ENCODE measurements at regions not wholly inside any gene's neighbourhood (a gene's known extent, or its start where the extent isn't known, plus 50 kb on each side); places are given as distances from the start of the nearest gene placed in this dataset.

DNA sequence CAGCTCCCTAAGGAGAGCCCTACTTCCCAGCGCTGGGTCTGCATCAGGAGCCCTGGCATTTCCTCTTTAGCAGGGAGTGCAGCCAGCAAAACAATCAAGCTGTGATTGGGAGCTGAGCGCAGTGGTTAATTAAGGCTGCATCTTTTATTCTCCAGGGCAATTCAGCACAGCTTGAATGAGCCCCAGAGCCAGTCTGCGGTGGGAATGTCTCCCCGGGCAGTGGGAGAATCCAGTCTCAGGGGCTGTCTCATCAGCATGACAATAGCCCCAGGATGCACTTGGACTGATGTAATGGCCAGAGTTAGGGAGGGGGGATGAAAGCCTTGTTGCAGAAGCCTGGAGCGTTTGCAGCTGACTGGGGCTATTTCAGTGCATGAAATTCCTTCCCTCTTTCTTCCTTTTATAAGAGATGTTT, 292.6 kb upstream of the SOX9 start:
- Histone ChIP-seq H3K27me3 (ENCODE audit: control insufficient read depth, insufficient read depth, low read length) (no peaks in the 10 kb centered on the region), H3K27ac (ENCODE audit: low read length) (no peak overlapping the region), H3K4me1 (ENCODE audit: control insufficient read depth, insufficient read depth, low read length) (peaks cover 3% of the 10 kb centered on the region; the same call in 1 of the 2 replicates), H3K4me3 (ENCODE audit: low read length) (no peak overlapping the region), H3K36me3 (ENCODE audit: control insufficient read depth, insufficient read depth, low read length) (no peaks in the 10 kb centered on the region), H3K9me3 (ENCODE audit: control insufficient read depth, insufficient read depth, low read length) (no peaks in the 10 kb centered on the region)
- peak; percentile 93 for DNase-seq (ENCODE audit: low read depth, low spot score)
- WGBS (ENCODE audit: insufficient coverage, insufficient read length), result no CpG with 5 or more reads among the region's 5 CpGs

- Histone ChIP-seq H3K27ac (ENCODE audit: low read length) (no peak overlapping the region), H3K4me1 (ENCODE audit: control insufficient read depth, insufficient read depth, low read length) (peaks cover 3% of the 10 kb centered on the region; the same call in 1 of the 2 replicates), H3K36me3 (ENCODE audit: control insufficient read depth, insufficient read depth, low read length) (no peaks in the 10 kb centered on the region), H3K4me3 (ENCODE audit: low read length) (no peak overlapping the region), H3K9me3 (ENCODE audit: control insufficient read depth, insufficient read depth, low read length) (no peaks in the 10 kb centered on the region), H3K27me3 (ENCODE audit: control insufficient read depth, insufficient read depth, low read length) (no peaks in the 10 kb centered on the region)
- no CpG with 5 or more reads among the region's 7 CpGs for WGBS (ENCODE audit: insufficient coverage, insufficient read length)
- no peak for DNase-seq (ENCODE audit: low read depth, low spot score)
Measured at GRCh38 chr17:71830866-71831265, 290.0 kb upstream of the SOX9 start.

- no CpG with 5 or more reads among the region's 3 CpGs for WGBS (ENCODE audit: insufficient coverage, insufficient read length)
- Histone ChIP-seq H3K4me3 (ENCODE audit: low read length) (no peak overlapping the region), H3K36me3 (ENCODE audit: control insufficient read depth, insufficient read depth, low read length) (no peaks in the 10 kb centered on the region), H3K4me1 (ENCODE audit: control insufficient read depth, insufficient read depth, low read length) (no peaks in the 10 kb centered on the region), H3K27ac (ENCODE audit: low read length) (no peak overlapping the region), H3K27me3 (ENCODE audit: control insufficient read depth, insufficient read depth, low read length) (no peaks in the 10 kb centered on the region), H3K9me3 (ENCODE audit: control insufficient read depth, insufficient read depth, low read length) (no peaks in the 10 kb centered on the region)
- DNase-seq (ENCODE audit: low read depth, low spot score), result no peak
Measured at GRCh38 chr17:71842986-71843385, 277.8 kb upstream of the SOX9 start.

- no peak for DNase-seq (ENCODE audit: low read depth, low spot score)
- no peak overlapping the region for H3K4me3 ChIP-seq (ENCODE audit: low read length)
- H3K36me3 ChIP-seq (ENCODE audit: control insufficient read depth, insufficient read depth, low read length), result no peaks in the 10 kb centered on the region
- WGBS (ENCODE audit: insufficient coverage, insufficient read length), result no CpG with 5 or more reads among the region's 2 CpGs
- H3K4me1 ChIP-seq (ENCODE audit: control insufficient read depth, insufficient read depth, low read length), result no peaks in the 10 kb centered on the region
- no peak overlapping the region for H3K27ac ChIP-seq (ENCODE audit: low read length)
- H3K27me3 ChIP-seq (ENCODE audit: control insufficient read depth, insufficient read depth, low read length), result no peaks in the 10 kb centered on the region
- H3K9me3 ChIP-seq (ENCODE audit: control insufficient read depth, insufficient read depth, low read length), result no peaks in the 10 kb centered on the region
Measured at GRCh38 chr17:71845337-71845736, 275.5 kb upstream of the SOX9 start.

- H3K36me3 ChIP-seq (ENCODE audit: control insufficient read depth, insufficient read depth, low read length), result no peaks in the 10 kb centered on the region
- H3K27me3 ChIP-seq (ENCODE audit: control insufficient read depth, insufficient read depth, low read length), result no peaks in the 10 kb centered on the region
- no peak overlapping the region for H3K27ac ChIP-seq (ENCODE audit: low read length)
- no peak overlapping the region for H3K4me3 ChIP-seq (ENCODE audit: low read length)
- H3K9me3 ChIP-seq (ENCODE audit: control insufficient read depth, insufficient read depth, low read length), result no peaks in the 10 kb centered on the region
- no peaks in the 10 kb centered on the region for H3K4me1 ChIP-seq (ENCODE audit: control insufficient read depth, insufficient read depth, low read length)
- DNase-seq (ENCODE audit: low read depth, low spot score), result no peak
- no CpG with 5 or more reads among the region's 8 CpGs for WGBS (ENCODE audit: insufficient coverage, insufficient read length)
Measured at GRCh38 chr17:71846561-71847110, 274.2 kb upstream of the SOX9 start.

DNA sequence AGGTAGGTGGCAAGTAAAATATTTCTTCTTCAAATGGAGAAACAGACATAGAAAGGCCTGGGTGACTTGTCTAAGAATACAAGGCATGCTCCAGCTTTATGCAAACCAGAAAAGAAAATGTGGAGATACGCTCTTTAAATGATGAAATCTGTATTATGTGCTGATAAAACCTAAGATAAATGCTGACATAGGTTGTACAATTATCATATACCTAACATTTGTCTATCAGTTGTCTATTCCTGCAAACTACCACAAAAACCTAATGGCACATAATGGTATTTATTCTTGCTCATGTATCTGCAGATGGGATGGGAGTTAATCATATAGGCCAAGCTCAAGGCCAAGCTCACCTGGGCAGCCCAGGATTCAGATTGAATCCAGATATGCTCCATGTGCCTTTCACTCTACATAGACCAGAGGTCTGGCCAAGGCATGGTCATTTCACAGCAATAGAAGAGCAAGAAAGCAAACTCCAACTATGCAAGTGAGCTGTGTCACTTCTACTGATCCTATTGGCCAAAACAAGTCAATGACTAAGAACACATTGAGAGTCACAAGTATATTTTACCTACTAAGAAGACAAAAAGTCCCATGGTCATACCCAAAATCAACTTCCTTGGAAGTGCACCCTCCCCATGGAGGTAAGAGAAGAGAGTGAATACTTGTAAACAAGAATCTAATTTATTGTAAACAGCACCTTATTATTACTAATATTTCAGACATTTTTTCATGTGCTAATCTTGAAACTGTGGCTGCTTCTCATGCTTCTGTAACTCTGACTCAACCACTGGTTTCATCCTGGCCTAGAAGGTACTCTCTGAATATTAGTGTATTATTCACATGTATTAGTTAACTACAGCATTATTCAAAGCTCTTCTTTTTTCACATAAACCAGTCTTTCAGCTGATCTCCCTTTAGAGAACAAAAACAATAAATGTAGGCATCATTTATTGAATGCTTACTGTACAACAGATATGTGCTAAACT, 270.7 kb upstream of the SOX9 start:
- no peaks in the 10 kb centered on the region for H3K4me1 ChIP-seq (ENCODE audit: control insufficient read depth, insufficient read depth, low read length)
- H3K9me3 ChIP-seq (ENCODE audit: control insufficient read depth, insufficient read depth, low read length), result no peaks in the 10 kb centered on the region
- H3K27me3 ChIP-seq (ENCODE audit: control insufficient read depth, insufficient read depth, low read length), result no peaks in the 10 kb centered on the region
- WGBS (ENCODE audit: insufficient coverage, insufficient read length), result no CpG with 5 or more reads among the region's 1 CpG
- H3K4me3 ChIP-seq (ENCODE audit: low read length), result no peak overlapping the region
- no peak for DNase-seq (ENCODE audit: low read depth, low spot score)
- no peaks in the 10 kb centered on the region for H3K36me3 ChIP-seq (ENCODE audit: control insufficient read depth, insufficient read depth, low read length)
- H3K27ac ChIP-seq (ENCODE audit: low read length), result no peak overlapping the region

- Histone ChIP-seq H3K4me1 (ENCODE audit: control insufficient read depth, insufficient read depth, low read length) (no peaks in the 10 kb centered on the region), H3K36me3 (ENCODE audit: control insufficient read depth, insufficient read depth, low read length) (no peaks in the 10 kb centered on the region), H3K27me3 (ENCODE audit: control insufficient read depth, insufficient read depth, low read length) (no peaks in the 10 kb centered on the region), H3K9me3 (ENCODE audit: control insufficient read depth, insufficient read depth, low read length) (no peaks in the 10 kb centered on the region), H3K27ac (ENCODE audit: low read length) (no peak overlapping the region), H3K4me3 (ENCODE audit: low read length) (no peak overlapping the region)
- no CpG with 5 or more reads among the region's 2 CpGs for WGBS (ENCODE audit: insufficient coverage, insufficient read length)
- DNase-seq (ENCODE audit: low read depth, low spot score), result no peak
Measured at GRCh38 chr17:71850812-71851211, 270.0 kb upstream of the SOX9 start.

GRCh38 chr17:71855010-71855409, 265.8 kb upstream of the SOX9 start:
- no peaks in the 10 kb centered on the region for H3K27me3 ChIP-seq (ENCODE audit: control insufficient read depth, insufficient read depth, low read length)
- no peak overlapping the region for H3K27ac ChIP-seq (ENCODE audit: low read length)
- H3K36me3 ChIP-seq (ENCODE audit: control insufficient read depth, insufficient read depth, low read length), result no peaks in the 10 kb centered on the region
- H3K4me3 ChIP-seq (ENCODE audit: low read length), result no peak overlapping the region
- H3K9me3 ChIP-seq (ENCODE audit: control insufficient read depth, insufficient read depth, low read length), result no peaks in the 10 kb centered on the region
- DNase-seq (ENCODE audit: low read depth, low spot score), result no peak
- H3K4me1 ChIP-seq (ENCODE audit: control insufficient read depth, insufficient read depth, low read length), result no peaks in the 10 kb centered on the region
- no CpG with 5 or more reads among the region's 4 CpGs for WGBS (ENCODE audit: insufficient coverage, insufficient read length)

GRCh38 chr17:71864755-71865154, 256.1 kb upstream of the SOX9 start:
- WGBS (ENCODE audit: insufficient coverage, insufficient read length), result no CpG with 5 or more reads among the region's 2 CpGs
- no peak for DNase-seq (ENCODE audit: low read depth, low spot score)
- H3K27me3 ChIP-seq (ENCODE audit: control insufficient read depth, insufficient read depth, low read length), result no peaks in the 10 kb centered on the region
- H3K36me3 ChIP-seq (ENCODE audit: control insufficient read depth, insufficient read depth, low read length), result no peaks in the 10 kb centered on the region
- no peaks in the 10 kb centered on the region for H3K9me3 ChIP-seq (ENCODE audit: control insufficient read depth, insufficient read depth, low read length)
- no peaks in the 10 kb centered on the region for H3K4me1 ChIP-seq (ENCODE audit: control insufficient read depth, insufficient read depth, low read length)
- H3K4me3 ChIP-seq (ENCODE audit: low read length), result no peak overlapping the region
- H3K27ac ChIP-seq (ENCODE audit: low read length), result no peak overlapping the region

GRCh38 chr17:71866095-71866494, 254.7 kb upstream of the SOX9 start:
- Histone ChIP-seq H3K9me3 (ENCODE audit: control insufficient read depth, insufficient read depth, low read length) (no peaks in the 10 kb centered on the region), H3K36me3 (ENCODE audit: control insufficient read depth, insufficient read depth, low read length) (no peaks in the 10 kb centered on the region), H3K4me1 (ENCODE audit: control insufficient read depth, insufficient read depth, low read length) (no peaks in the 10 kb centered on the region), H3K4me3 (ENCODE audit: low read length) (no peak overlapping the region), H3K27me3 (ENCODE audit: control insufficient read depth, insufficient read depth, low read length) (no peaks in the 10 kb centered on the region), H3K27ac (ENCODE audit: low read length) (no peak overlapping the region)
- WGBS (ENCODE audit: insufficient coverage, insufficient read length), result no CpG with 5 or more reads among the region's 7 CpGs
- no peak for DNase-seq (ENCODE audit: low read depth, low spot score)

All from iPS DF 6.9 (cell line).